ENCODE measurements at regions not wholly inside any gene's neighbourhood (a gene's known extent, or its start where the extent isn't known, plus 50 kb on each side); places are given as distances from the start of the nearest gene placed in this dataset.

- no TSS peak for BruUV-seq (replicated peaks)
- Mint-ChIP-seq H3K36me3 (ENCODE audit: insufficient read depth, unreplicated experiment) (no peaks in the 10 kb centered on the region), H3K9me3 (ENCODE audit: unreplicated experiment) (peaks cover 56% of the 10 kb centered on the region), H3K4me1 (ENCODE audit: insufficient read depth, unreplicated experiment) (no peaks in the 10 kb centered on the region), H3K4me3 (ENCODE audit: unreplicated experiment) (no peak overlapping the region), H3K27me3 (ENCODE audit: insufficient read depth, unreplicated experiment) (no peaks in the 10 kb centered on the region), H3K27ac (ENCODE audit: low read depth, unreplicated experiment) (no peak overlapping the region)
- no peak for TF ChIP-seq CTCF (IDR thresholded peaks at IDR 0.05; ENCODE audit: unreplicated experiment)
- CTCF ChIA-PET = interaction anchor here (0.6 kb wide), 1 partner anchor 795 kb away, joined by 3 read pairs; no protein-coding TSS in a partner anchor
- intact Hi-C loops (cut with micrococcal nuclease) = no loop called here
- no peak for DNase-seq (ENCODE audit: unreplicated experiment)
- POLR2A ChIA-PET = no interaction called here
Observed at GRCh38 chr22:34319346-34319745, 399.1 kb upstream of the LARGE1 start.

- DNase-seq (ENCODE audit: unreplicated experiment) = no peak
- Mint-ChIP-seq H3K4me1 (ENCODE audit: insufficient read depth, unreplicated experiment) (no peaks in the 10 kb centered on the region), H3K27ac (ENCODE audit: low read depth, unreplicated experiment) (no peak overlapping the region), H3K9me3 (ENCODE audit: unreplicated experiment) (peaks cover 40% of the 10 kb centered on the region), H3K4me3 (ENCODE audit: unreplicated experiment) (no peak overlapping the region), H3K27me3 (ENCODE audit: insufficient read depth, unreplicated experiment) (no peaks in the 10 kb centered on the region), H3K36me3 (ENCODE audit: insufficient read depth, unreplicated experiment) (no peaks in the 10 kb centered on the region)
- CTCF ChIA-PET = interaction anchor here (1.0 kb wide), 1 partner anchor 8 kb away, joined by 5 read pairs; no protein-coding TSS in a partner anchor
- intact Hi-C loops (cut with micrococcal nuclease) = no loop called here
- no peak for TF ChIP-seq CTCF (IDR thresholded peaks at IDR 0.05; ENCODE audit: unreplicated experiment)
- BruUV-seq (replicated peaks) = no TSS peak
- POLR2A ChIA-PET = no interaction called here
Observed at GRCh38 chr22:34324763-34325162, 404.5 kb upstream of the LARGE1 start.

GRCh38 chr22:34326901-34327300 is 406.6 kb upstream of the LARGE1 start:
- H3K4me3 Mint-ChIP-seq (ENCODE audit: unreplicated experiment) = no peak overlapping the region
- ChIA-PET POLR2A (no interaction called here), CTCF (no interaction called here)
- H3K9me3 Mint-ChIP-seq (ENCODE audit: unreplicated experiment) = peaks cover 31% of the 10 kb centered on the region
- H3K36me3 Mint-ChIP-seq (ENCODE audit: insufficient read depth, unreplicated experiment) = peaks cover 6% of the 10 kb centered on the region
- H3K4me1 Mint-ChIP-seq (ENCODE audit: insufficient read depth, unreplicated experiment) = no peaks in the 10 kb centered on the region
- no TSS peak for BruUV-seq (replicated peaks)
- H3K27me3 Mint-ChIP-seq (ENCODE audit: insufficient read depth, unreplicated experiment) = no peaks in the 10 kb centered on the region
- intact Hi-C loops (cut with micrococcal nuclease) = no loop called here
- DNase-seq (ENCODE audit: unreplicated experiment) = no peak
- no peak for TF ChIP-seq CTCF (IDR thresholded peaks at IDR 0.05; ENCODE audit: unreplicated experiment)
- H3K27ac Mint-ChIP-seq (ENCODE audit: low read depth, unreplicated experiment) = no peak overlapping the region

- H3K27me3 Mint-ChIP-seq (ENCODE audit: insufficient read depth, unreplicated experiment) = no peaks in the 10 kb centered on the region
- no peak for TF ChIP-seq CTCF (IDR thresholded peaks at IDR 0.05; ENCODE audit: unreplicated experiment)
- peaks cover 37% of the 10 kb centered on the region for H3K9me3 Mint-ChIP-seq (ENCODE audit: unreplicated experiment)
- no peak for DNase-seq (ENCODE audit: unreplicated experiment)
- ChIA-PET POLR2A (no interaction called here), CTCF (no interaction called here)
- intact Hi-C loops (cut with micrococcal nuclease) = no loop called here
- BruUV-seq (replicated peaks) = no TSS peak
- no peaks in the 10 kb centered on the region for H3K4me1 Mint-ChIP-seq (ENCODE audit: insufficient read depth, unreplicated experiment)
- H3K27ac Mint-ChIP-seq (ENCODE audit: low read depth, unreplicated experiment) = no peak overlapping the region
- peaks cover 6% of the 10 kb centered on the region for H3K36me3 Mint-ChIP-seq (ENCODE audit: insufficient read depth, unreplicated experiment)
- no peak overlapping the region for H3K4me3 Mint-ChIP-seq (ENCODE audit: unreplicated experiment)
Observed at GRCh38 chr22:34330432-34330831, 410.2 kb upstream of the LARGE1 start.

Measured in MCF 10A (cell line).